ENCODE measurements at regions not wholly inside any gene's neighbourhood (a gene's known extent, or its start where the extent isn't known, plus 50 kb on each side); places are given as distances from the start of the nearest gene placed in this dataset.

GRCh38 chr4:1512738-1513660, 106.8 kb upstream of the NKX1-1 start:
- Histone ChIP-seq H3K27ac (ENCODE audit: low read depth, low read length) (no peak overlapping the region), H3K27me3 (ENCODE audit: control insufficient read depth, insufficient read depth, low read length) (peaks cover 45% of the 10 kb centered on the region), H3K9me3 (ENCODE audit: control insufficient read depth, insufficient read depth, low read length) (peaks cover 7% of the 10 kb centered on the region; the same call in 1 of the 2 replicates), H3K4me3 (ENCODE audit: low read depth, low read length) (no peak overlapping the region)
- ChIA-PET POLR2A (no interaction called here), CTCF (interaction anchor here (1.3 to 1.6 kb wide), 2 partner anchors 157 to 382 kb away, joined by 4 to 5 read pairs; no protein-coding TSS in a partner anchor)
- no peak for TF ChIP-seq CTCF (IDR thresholded peaks at IDR 0.05; ENCODE audit: low read depth, low read length)
- no peak for DNase-seq (ENCODE audit: low read depth, low spot score)

- CTCF ChIA-PET = interaction anchor here (1.3 to 1.6 kb wide), 2 partner anchors 156 to 381 kb away, joined by 4 to 5 read pairs; no protein-coding TSS in a partner anchor
- Histone ChIP-seq H3K9me3 (ENCODE audit: control insufficient read depth, insufficient read depth, low read length) (peaks cover 7% of the 10 kb centered on the region; the same call in 1 of the 2 replicates), H3K27ac (ENCODE audit: low read depth, low read length) (no peak overlapping the region), H3K27me3 (ENCODE audit: control insufficient read depth, insufficient read depth, low read length) (peaks cover 46% of the 10 kb centered on the region), H3K4me3 (ENCODE audit: low read depth, low read length) (no peak overlapping the region)
- no peak for DNase-seq (ENCODE audit: low read depth, low spot score)
- POLR2A ChIA-PET = no interaction called here
- TF ChIP-seq CTCF (IDR thresholded peaks at IDR 0.05; ENCODE audit: low read depth, low read length) = no peak
Measured at GRCh38 chr4:1512051-1512737, 106.0 kb upstream of the NKX1-1 start.

- peaks cover 7% of the 10 kb centered on the region; the same call in 1 of the 2 replicates for H3K9me3 ChIP-seq (ENCODE audit: control insufficient read depth, insufficient read depth, low read length)
- DNase-seq (ENCODE audit: low read depth, low spot score) = no peak
- no peak for TF ChIP-seq CTCF (IDR thresholded peaks at IDR 0.05; ENCODE audit: low read depth, low read length)
- H3K27me3 ChIP-seq (ENCODE audit: control insufficient read depth, insufficient read depth, low read length) = peaks cover 44% of the 10 kb centered on the region
- CTCF ChIA-PET = interaction anchor here (1.6 kb wide), 1 partner anchor 155 kb away, joined by 5 read pairs; no protein-coding TSS in a partner anchor
- H3K27ac ChIP-seq (ENCODE audit: low read depth, low read length) = no peak overlapping the region
- POLR2A ChIA-PET = no interaction called here
- no peak overlapping the region for H3K4me3 ChIP-seq (ENCODE audit: low read depth, low read length)
Measured at GRCh38 chr4:1511441-1512041, 105.3 kb upstream of the NKX1-1 start.

GRCh38 chr4:1510931-1511330, 104.7 kb upstream of the NKX1-1 start:
- Histone ChIP-seq H3K27me3 (ENCODE audit: control insufficient read depth, insufficient read depth, low read length) (peaks cover 38% of the 10 kb centered on the region), H3K27ac (ENCODE audit: low read depth, low read length) (no peak overlapping the region), H3K9me3 (ENCODE audit: control insufficient read depth, insufficient read depth, low read length) (peaks cover 7% of the 10 kb centered on the region; the same call in 1 of the 2 replicates), H3K4me3 (ENCODE audit: low read depth, low read length) (no peak overlapping the region)
- DNase-seq (ENCODE audit: low read depth, low spot score) = no peak
- CTCF ChIA-PET = no interaction called here
- no peak for TF ChIP-seq CTCF (IDR thresholded peaks at IDR 0.05; ENCODE audit: low read depth, low read length)
- POLR2A ChIA-PET = no interaction called here

Data from AG04450 (cell line).